Smooth muscle cell (in vitro differentiated cells): ENCODE measurements at regions not wholly inside any gene's neighbourhood (a gene's known extent, or its start where the extent isn't known, plus 50 kb on each side); places are given as distances from the start of the nearest gene placed in this dataset.

Experiments
- DNase-seq: peaks from one replicate; lab custom pipeline; 2025; ENCODE audit not compliant: unreplicated experiment; lab: John Stamatoyannopoulos, UW
- H2AFZ ChIP-seq: fragments of 200-600 bp; sonication (generic); 2 replicates; pipeline ENCODE4 v1.6.0; 2016; ENCODE audit warnings: antibody characterized with exemption, low read depth, mild to moderate bottlenecking
- H3F3A ChIP-seq: fragments of 200-600 bp; sonication (generic); 2 replicates; pipeline ENCODE4 v1.6.0; 2017; ENCODE audit warnings: antibody characterized with exemption, low read depth
- H3K27ac ChIP-seq: fragments of 200-600 bp; sonication (generic); 2 replicates; pipeline ENCODE4 v1.5.1; 2016; ENCODE audit warnings: low read depth, mild to moderate bottlenecking
- H3K27me3 ChIP-seq: fragments of 200-600 bp; sonication (generic); 2 replicates; pipeline ENCODE4 v1.6.1; 2016; ENCODE audit warnings: low read depth, mild to moderate bottlenecking
- H3K36me3 ChIP-seq: fragments of 200-600 bp; sonication (generic); 2 replicates; pipeline ENCODE4 v1.5.1; 2016; ENCODE audit warnings: low read depth
- H3K4me1 ChIP-seq: fragments of 200-600 bp; sonication (generic); 2 replicates; pipeline ENCODE4 v1.5.1; 2016; ENCODE audit warnings: low read depth
- H3K4me2 ChIP-seq: fragments of 200-600 bp; sonication (generic); 2 replicates; pipeline ENCODE4 v1.6.0; 2016; ENCODE audit warnings: mild to moderate bottlenecking
- H3K4me3 ChIP-seq: fragments of 200-600 bp; sonication (generic); 2 replicates; pipeline ENCODE4 v1.5.1; 2016; ENCODE audit warnings: mild to moderate bottlenecking
- H3K79me2 ChIP-seq: fragments of 200-600 bp; sonication (generic); 2 replicates; pipeline ENCODE4 v1.6.0; 2016; ENCODE audit warnings: low read depth, mild to moderate bottlenecking
- H3K9ac ChIP-seq: fragments of 200-600 bp; sonication (generic); 2 replicates; pipeline ENCODE4 v1.6.0; 2016; ENCODE audit warnings: low read depth
- H3K9me3 ChIP-seq: fragments of 200-600 bp; sonication (generic); replicated peaks from 2 replicates; pipeline ENCODE4 v1.5.1; 2016; ENCODE audit warnings: low read depth
- H4K20me1 ChIP-seq: fragments of 200-600 bp; sonication (generic); 2 replicates; pipeline ENCODE4 v1.6.0; 2016; ENCODE audit warnings: low read depth
- CTCF ChIP-seq: fragments of 200-600 bp; sonication (generic); IDR thresholded peaks from 2 replicates; pipeline ENCODE4 v1.5.1; 2017; ENCODE audit warnings: borderline replicate concordance, mild to moderate bottlenecking, antibody characterized with exemption; ENCODE audit not compliant: insufficient read depth, poor library complexity, severe bottlenecking
- WGBS: methylation state at CpG from one replicate; pipeline ENCODE4 v1.1.7; 2016; ENCODE audit warnings: low lambda C conversion rate; 5-methylcytosine and 5-hydroxymethylcytosine counted together

- Histone ChIP-seq H3F3A (no peaks in the 10 kb centered on the region), H4K20me1 (no peaks in the 10 kb centered on the region), H3K9ac (no peak overlapping the region), H3K9me3 (no peaks in the 10 kb centered on the region), H3K27me3 (no peaks in the 10 kb centered on the region), H2AFZ (no peak overlapping the region), H3K36me3 (no peaks in the 10 kb centered on the region), H3K4me1 (no peaks in the 10 kb centered on the region), H3K4me3 (no peak overlapping the region), H3K4me2 (no peak overlapping the region), H3K27ac (no peak overlapping the region), H3K79me2 (no peaks in the 10 kb centered on the region)
- no peak for DNase-seq
- no peak for TF ChIP-seq CTCF
- WGBS: 55% methylated on average over 1 of the region's 1 CpG
These were observed 145.5 kb upstream of the AFF2 start for GRCh38 chrX:148354916-148355315.

DNA sequence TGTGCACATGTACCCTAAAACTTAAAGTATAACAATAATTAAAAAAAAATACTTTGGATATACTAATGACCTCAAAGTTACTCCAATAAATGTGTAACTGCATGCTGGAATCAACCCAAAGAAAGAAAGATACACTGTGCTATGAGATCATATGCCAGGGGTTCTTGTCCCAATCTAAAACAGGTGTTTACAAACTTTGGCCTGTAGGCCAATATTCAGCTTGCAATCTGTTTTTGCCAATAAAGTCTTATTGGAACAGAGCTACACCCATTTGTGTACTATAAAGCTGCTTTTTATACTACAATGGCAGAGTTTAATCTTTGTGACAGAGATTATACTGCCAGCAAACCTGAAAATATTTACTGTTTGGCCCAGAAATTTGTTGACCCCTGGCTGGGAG, 138.8 kb upstream of the AFF2 start:
- H3K27me3 ChIP-seq: no peaks in the 10 kb centered on the region
- TF ChIP-seq CTCF: no peak
- H3K4me1 ChIP-seq: no peaks in the 10 kb centered on the region
- no peaks in the 10 kb centered on the region for H3K79me2 ChIP-seq
- H3K9ac ChIP-seq: no peak overlapping the region
- H3K36me3 ChIP-seq: no peaks in the 10 kb centered on the region
- H3K9me3 ChIP-seq: no peaks in the 10 kb centered on the region
- H3K4me3 ChIP-seq: no peak overlapping the region
- no peaks in the 10 kb centered on the region for H4K20me1 ChIP-seq
- no peak for DNase-seq
- no peak overlapping the region for H3K27ac ChIP-seq
- H3K4me2 ChIP-seq: no peak overlapping the region
- no peaks in the 10 kb centered on the region for H3F3A ChIP-seq
- H2AFZ ChIP-seq: no peak overlapping the region

GRCh38 chrX:148363471-148364235, 136.8 kb upstream of the AFF2 start:
- Histone ChIP-seq H3K9ac (no peak overlapping the region), H2AFZ (no peak overlapping the region), H3K9me3 (no peaks in the 10 kb centered on the region), H4K20me1 (no peaks in the 10 kb centered on the region), H3K36me3 (no peaks in the 10 kb centered on the region), H3K27ac (no peak overlapping the region), H3K4me1 (no peaks in the 10 kb centered on the region), H3F3A (no peaks in the 10 kb centered on the region), H3K4me2 (no peak overlapping the region), H3K79me2 (no peaks in the 10 kb centered on the region), H3K27me3 (no peaks in the 10 kb centered on the region), H3K4me3 (no peak overlapping the region)
- 20% methylated on average over 3 of the region's 3 CpGs for WGBS
- TF ChIP-seq CTCF: no peak
- no peak for DNase-seq

- no peak overlapping the region for H3K4me2 ChIP-seq
- no peaks in the 10 kb centered on the region for H3K4me1 ChIP-seq
- H2AFZ ChIP-seq: no peak overlapping the region
- no peak overlapping the region for H3K9ac ChIP-seq
- 63% methylated on average over 2 of the region's 2 CpGs for WGBS
- no peaks in the 10 kb centered on the region for H3K36me3 ChIP-seq
- no peak for DNase-seq
- no peaks in the 10 kb centered on the region for H3K9me3 ChIP-seq
- H3F3A ChIP-seq: no peaks in the 10 kb centered on the region
- no peak overlapping the region for H3K27ac ChIP-seq
- no peak for TF ChIP-seq CTCF
- no peaks in the 10 kb centered on the region for H3K79me2 ChIP-seq
- H4K20me1 ChIP-seq: no peaks in the 10 kb centered on the region
- no peak overlapping the region for H3K4me3 ChIP-seq
- no peaks in the 10 kb centered on the region for H3K27me3 ChIP-seq
These were observed 135.2 kb upstream of the AFF2 start for GRCh38 chrX:148365233-148365632.
